Sigmoid colon (tissue), 4 donors: ENCODE measurements at regions not wholly inside any gene's neighbourhood (a gene's known extent, or its start where the extent isn't known, plus 50 kb on each side); places are given as distances from the start of the nearest gene placed in this dataset.

Experiments
- EP300 ChIP-seq, 4 donors: sonication (generic); formaldehyde crosslinking; IDR thresholded peaks; one replicate each; pipeline ENCODE4 v1.6.1; 2017; ENCODE audit warnings: antibody characterized with exemption in 4 of 4
- POLR2AphosphoS5 ChIP-seq, 4 donors: sonication (generic); formaldehyde crosslinking; IDR thresholded peaks; one replicate each; pipeline ENCODE4 v1.6.1; 2017; ENCODE audit warnings: antibody characterized with exemption in 4 of 4

- no peak for TF ChIP-seq POLR2AphosphoS5 (IDR thresholded peaks at IDR 0.05)
- TF ChIP-seq EP300 (IDR thresholded peaks at IDR 0.05), result no peak
Observed at GRCh38 chr18:30192216-30192615, 850.3 kb downstream of the DSC3 start.
